ENCODE measurements at regions not wholly inside any gene's neighbourhood (a gene's known extent, or its start where the extent isn't known, plus 50 kb on each side); places are given as distances from the start of the nearest gene placed in this dataset.
"Not testable (repeated sequence)": the region's sequence is repeated elsewhere in the genome, so short reads cannot be mapped to it uniquely, and the experiment has no call there.

GRCh38 chrX:104482757-104483156, 83.2 kb upstream of the IL1RAPL2 start (continued):
- TF ChIP-seq ATF6 (CRISPR knock-in tag; IDR thresholded peaks at IDR 0.05) (no peak), MLX (CRISPR knock-in tag; IDR thresholded peaks at IDR 0.05) (no peak), ZNF219 (CRISPR knock-in tag; IDR thresholded peaks at IDR 0.05; ENCODE audit: borderline replicate concordance) (no peak), JUN (CRISPR knock-in tag; IDR thresholded peaks at IDR 0.05) (no peak), CREB1 (CRISPR knock-in tag; IDR thresholded peaks at IDR 0.05) (no peak), TP53 (CRISPR knock-in tag; IDR thresholded peaks at IDR 0.05) (no peak)
- TF ChIP-seq, protein P1, sequence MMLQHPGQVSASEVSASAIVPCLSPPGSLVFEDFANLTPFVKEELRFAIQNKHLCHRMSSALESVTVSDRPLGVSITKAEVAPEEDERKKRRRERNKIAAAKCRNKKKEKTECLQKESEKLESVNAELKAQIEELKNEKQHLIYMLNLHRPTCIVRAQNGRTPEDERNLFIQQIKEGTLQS (CRISPR knock-in tag; conservative IDR thresholded peaks at IDR 0.05), result no peak

DNA sequence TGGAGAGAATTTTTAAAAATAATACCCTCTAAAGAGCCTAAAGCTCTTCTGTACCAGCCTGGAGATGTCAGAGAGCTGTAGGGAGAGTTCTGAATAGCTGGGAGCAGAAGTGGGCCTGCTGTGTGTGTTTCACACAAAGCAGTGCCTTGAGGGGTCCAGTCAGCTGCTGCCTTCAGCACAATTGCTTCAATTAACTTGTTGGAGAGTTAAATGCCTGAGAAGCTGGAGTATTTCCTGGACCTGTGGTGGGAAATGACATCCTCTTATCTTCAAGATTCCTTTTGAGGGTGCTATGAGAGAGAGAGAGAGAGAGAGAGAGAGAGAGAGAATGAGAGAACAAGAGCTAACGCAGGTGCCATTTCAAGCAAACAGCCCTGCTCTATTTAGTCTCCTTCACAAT, 96.2 kb upstream of the IL1RAPL2 start:
- Mint-ChIP-seq H3K4me1 (peaks cover 9% of the 10 kb centered on the region), H3K27me3 (ENCODE audit: low read depth) (no peaks in the 10 kb centered on the region), H3K9me3 (no peaks in the 10 kb centered on the region), H3K27ac (no peak overlapping the region), H3K36me3 (no peaks in the 10 kb centered on the region), H3K4me3 (no peak overlapping the region)
- TF ChIP-seq FOXP1 (CRISPR knock-in tag; IDR thresholded peaks at IDR 0.05; ENCODE audit: borderline replicate concordance) (no peak), NFYB (CRISPR knock-in tag; conservative IDR thresholded peaks at IDR 0.05; ENCODE audit: low read depth) (no peak), ATF1 (CRISPR knock-in tag; IDR thresholded peaks at IDR 0.05) (no peak), ZNF396 (CRISPR knock-in tag; IDR thresholded peaks at IDR 0.05; ENCODE audit: borderline replicate concordance) (no peak), GTF2I (CRISPR knock-in tag; conservative IDR thresholded peaks at IDR 0.05) (no peak), ZNF138 (CRISPR knock-in tag; conservative IDR thresholded peaks at IDR 0.05) (no peak), SMAD3 (CRISPR knock-in tag; IDR thresholded peaks at IDR 0.05; ENCODE audit: borderline replicate concordance) (no peak), GABPB1 (CRISPR knock-in tag; IDR thresholded peaks at IDR 0.05) (no peak)
- TF ChIP-seq, protein P2, sequence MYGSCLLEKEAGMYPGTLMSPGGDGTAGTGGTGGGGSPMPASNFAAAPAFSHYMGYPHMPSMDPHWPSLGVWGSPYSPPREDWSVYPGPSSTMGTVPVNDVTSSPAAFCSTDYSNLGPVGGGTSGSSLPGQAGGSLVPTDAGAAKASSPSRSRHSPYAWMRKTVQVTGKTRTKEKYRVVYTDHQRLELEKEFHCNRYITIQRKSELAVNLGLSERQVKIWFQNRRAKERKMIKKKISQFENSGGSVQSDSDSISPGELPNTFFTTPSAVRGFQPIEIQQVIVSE (CRISPR knock-in tag; IDR thresholded peaks at IDR 0.05; ENCODE audit: borderline replicate concordance), result no peak
- ChIA-PET CTCF (no interaction called here), POLR2A (no interaction called here)
- DNase-seq (ENCODE audit: low spot score) (no peak), ATAC-seq (no peak)

- Mint-ChIP-seq H3K27ac (no peak overlapping the region), H3K4me3 (no peak overlapping the region), H3K36me3 (no peaks in the 10 kb centered on the region), H3K27me3 (ENCODE audit: low read depth) (no peaks in the 10 kb centered on the region), H3K9me3 (no peaks in the 10 kb centered on the region; the same call in 1 of the 2 replicates), H3K4me1 (no peaks in the 10 kb centered on the region)
- no peak for TF ChIP-seq RORB (CRISPR knock-in tag; IDR thresholded peaks at IDR 0.05)
- no peak for TF ChIP-seq RELA (CRISPR knock-in tag; IDR thresholded peaks at IDR 0.05; ENCODE audit: borderline replicate concordance)
- no peak for TF ChIP-seq USF2 (CRISPR knock-in tag; IDR thresholded peaks at IDR 0.05)
- no peak for TF ChIP-seq JUN (CRISPR knock-in tag; IDR thresholded peaks at IDR 0.05)
- TF ChIP-seq IRF2 (CRISPR knock-in tag; IDR thresholded peaks at IDR 0.05; ENCODE audit: borderline replicate concordance, low read depth), result no peak
- ATAC-seq (no peak), DNase-seq (ENCODE audit: low spot score) (no peak)
- ChIA-PET CTCF (no interaction called here), POLR2A (no interaction called here)
Measured at GRCh38 chrX:104459796-104460195, 106.2 kb upstream of the IL1RAPL2 start.

- ATAC-seq; H3K4me1 Mint-ChIP-seq; H3K27ac Mint-ChIP-seq; H3K36me3 Mint-ChIP-seq; POLR2A ChIA-PET; H3K27me3 Mint-ChIP-seq (ENCODE audit: low read depth); H3K4me3 Mint-ChIP-seq; H3K9me3 Mint-ChIP-seq; CTCF ChIA-PET; DNase-seq (ENCODE audit: low spot score): not testable (repeated sequence)
Measured at GRCh38 chrX:104457130-104457529, 108.9 kb upstream of the IL1RAPL2 start.
